ENCODE measurements at regions not wholly inside any gene's neighbourhood (a gene's known extent, or its start where the extent isn't known, plus 50 kb on each side); places are given as distances from the start of the nearest gene placed in this dataset.
"Not testable (repeated sequence)": the region's sequence is repeated elsewhere in the genome, so short reads cannot be mapped to it uniquely, and the experiment has no call there.

DNA sequence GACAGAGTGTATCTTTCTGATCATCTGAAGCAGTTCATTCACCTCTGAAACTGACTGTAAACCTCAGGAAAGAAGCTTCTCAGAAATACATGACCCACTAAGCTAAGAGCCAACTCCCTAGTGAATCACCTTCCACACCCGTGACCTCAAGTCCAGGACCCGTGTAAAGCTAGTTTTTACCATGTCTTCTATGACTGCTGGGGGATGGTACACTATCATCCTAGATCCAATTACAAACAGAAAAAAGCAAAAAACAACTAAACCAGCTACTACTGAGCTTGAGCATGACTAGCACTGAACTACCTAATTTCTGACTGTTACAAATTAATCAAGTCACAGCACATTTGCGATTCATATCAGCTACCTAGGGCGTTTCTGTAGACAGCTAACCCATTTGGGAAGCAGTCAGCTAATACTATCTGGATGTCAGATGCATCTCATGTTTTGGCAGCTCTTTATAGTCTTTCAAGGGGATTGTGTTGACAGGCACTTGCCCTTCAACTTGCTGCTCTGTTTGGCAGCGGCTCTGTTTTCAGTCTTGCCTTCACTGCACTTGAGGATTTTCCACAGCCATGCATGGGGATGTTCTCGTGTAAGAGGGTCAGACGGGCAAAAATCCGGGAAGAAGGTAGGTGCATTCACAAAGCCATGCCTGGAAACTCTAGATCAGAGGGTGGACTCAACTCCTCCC lies 350.3 kb downstream of the ANAPC1 start:
- not testable (repeated sequence) for DNase-seq (ENCODE audit: low read depth)

DNA sequence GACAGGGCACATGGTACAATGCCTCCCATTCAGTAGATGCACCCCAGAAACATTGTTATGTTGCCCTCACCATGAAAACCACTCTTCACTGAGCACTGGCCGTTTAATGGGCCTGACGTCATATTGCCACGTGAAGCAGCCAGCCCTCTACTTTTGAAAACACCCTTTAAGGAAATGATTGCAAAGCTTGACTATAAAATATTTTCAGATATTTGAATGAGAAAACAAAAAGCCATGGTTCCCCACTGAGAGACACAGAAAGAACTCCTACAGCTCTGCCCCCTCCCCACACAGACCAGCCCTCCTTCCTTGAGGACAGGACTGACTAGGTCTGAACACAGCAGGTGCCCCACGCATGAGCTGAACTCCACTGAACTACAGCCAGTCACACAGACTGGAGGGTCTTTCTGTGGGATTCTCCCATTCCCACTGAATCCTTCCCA lies 349.1 kb downstream of the ANAPC1 start:
- no peak for DNase-seq (ENCODE audit: low read depth)

- no peak for DNase-seq (ENCODE audit: low read depth)
Observed at GRCh38 chr2:111535404-111535803, 348.6 kb downstream of the ANAPC1 start.

- no peak for DNase-seq (ENCODE audit: low read depth)
Observed at GRCh38 chr2:111537078-111537655, 346.8 kb downstream of the ANAPC1 start.

DNA sequence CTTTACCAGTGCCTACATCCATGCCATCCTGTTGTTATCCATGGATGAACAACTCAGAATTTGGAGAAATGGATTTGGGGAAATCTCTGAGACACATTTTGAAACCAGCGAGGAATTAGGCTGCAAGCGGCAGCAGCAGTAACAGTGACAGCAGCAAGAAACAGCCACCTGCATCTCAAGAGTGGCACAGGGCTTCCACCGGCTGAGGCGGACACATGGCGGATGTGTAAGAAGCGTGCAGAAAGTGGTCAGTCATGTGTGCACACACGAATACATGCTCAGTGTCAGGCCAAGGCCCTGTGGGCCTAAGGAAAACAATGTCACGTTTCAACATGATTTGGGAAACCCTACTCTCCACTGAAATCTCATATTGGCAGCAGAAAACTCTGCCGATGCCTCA lies 344.0 kb downstream of the ANAPC1 start:
- DNase-seq (ENCODE audit: low read depth), result not testable (repeated sequence)

- DNase-seq (ENCODE audit: low read depth), result not testable (repeated sequence)
Observed at GRCh38 chr2:111542120-111542774, 341.7 kb downstream of the ANAPC1 start.

- not testable (repeated sequence) for DNase-seq (ENCODE audit: low read depth)
Observed at GRCh38 chr2:111544006-111544405, 340.0 kb downstream of the ANAPC1 start.

- not testable (repeated sequence) for DNase-seq (ENCODE audit: low read depth)
Observed at GRCh38 chr2:111545723-111546431, 338.1 kb downstream of the ANAPC1 start.

DNA sequence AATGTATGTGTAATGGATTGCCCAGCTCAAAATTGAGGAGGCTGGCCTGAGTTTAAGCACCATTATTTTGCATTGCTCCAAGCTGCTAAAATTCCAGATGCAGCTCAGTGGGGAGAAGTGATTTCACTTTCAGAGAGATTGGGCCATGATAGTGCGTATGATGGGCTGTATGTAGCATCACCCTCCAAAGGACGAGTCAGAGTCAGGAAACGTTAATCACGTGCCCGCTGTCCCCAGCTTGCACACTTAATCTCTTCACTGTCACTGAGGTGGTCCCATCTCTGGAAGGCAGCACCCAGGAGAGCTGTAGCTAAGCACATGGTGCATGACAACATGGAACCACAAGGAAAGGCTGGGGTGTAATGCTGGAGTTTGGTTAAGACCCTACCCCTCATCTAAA lies 337.4 kb downstream of the ANAPC1 start:
- not testable (repeated sequence) for DNase-seq (ENCODE audit: low read depth)

DNA sequence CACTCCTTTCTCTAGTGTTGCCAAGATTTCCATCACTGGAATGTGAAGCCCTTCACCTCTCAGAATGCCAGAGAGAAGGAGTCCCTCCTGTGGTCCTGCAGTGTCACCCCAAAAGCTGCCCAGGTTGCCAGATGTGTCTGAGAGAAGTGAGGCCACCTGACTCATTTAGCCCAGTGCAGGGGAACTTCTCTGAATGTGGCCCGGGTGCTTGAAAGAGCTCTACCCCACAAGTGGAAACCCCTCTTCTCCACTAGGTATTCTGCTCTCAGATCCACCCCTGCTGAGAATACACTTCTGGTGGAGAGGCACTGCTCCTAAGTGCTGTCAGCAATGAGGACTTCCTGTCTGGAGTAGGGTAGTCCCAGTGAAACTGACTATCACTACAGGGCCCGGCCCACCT lies 334.8 kb downstream of the ANAPC1 start:
- DNase-seq (ENCODE audit: low read depth), result not testable (repeated sequence)

DNA sequence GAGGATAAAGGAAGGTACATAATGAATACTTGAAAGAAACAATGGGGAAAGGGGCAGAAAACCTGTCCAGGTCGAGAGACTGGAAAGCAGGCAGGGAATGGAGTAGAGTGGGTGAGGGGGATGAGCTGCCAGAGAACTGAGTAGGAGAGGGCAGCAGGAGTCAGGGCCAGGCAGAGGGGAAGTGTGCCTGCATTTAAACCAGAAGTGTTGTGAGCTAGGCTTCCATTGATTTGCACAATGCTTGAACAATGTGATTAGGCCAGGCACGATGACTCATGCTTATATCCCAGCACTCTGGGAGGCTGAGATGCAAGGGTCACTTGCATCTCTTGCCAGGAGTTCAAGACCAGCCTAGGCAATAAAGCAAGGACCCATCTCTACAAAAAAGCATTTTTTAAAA lies 332.6 kb downstream of the ANAPC1 start:
- not testable (repeated sequence) for DNase-seq (ENCODE audit: low read depth)

- DNase-seq (ENCODE audit: low read depth), result not testable (repeated sequence)
Observed at GRCh38 chr2:111552625-111553024, 331.4 kb downstream of the ANAPC1 start.

- not testable (repeated sequence) for DNase-seq (ENCODE audit: low read depth)
Observed at GRCh38 chr2:111559301-111559700, 324.7 kb downstream of the ANAPC1 start.

DNA sequence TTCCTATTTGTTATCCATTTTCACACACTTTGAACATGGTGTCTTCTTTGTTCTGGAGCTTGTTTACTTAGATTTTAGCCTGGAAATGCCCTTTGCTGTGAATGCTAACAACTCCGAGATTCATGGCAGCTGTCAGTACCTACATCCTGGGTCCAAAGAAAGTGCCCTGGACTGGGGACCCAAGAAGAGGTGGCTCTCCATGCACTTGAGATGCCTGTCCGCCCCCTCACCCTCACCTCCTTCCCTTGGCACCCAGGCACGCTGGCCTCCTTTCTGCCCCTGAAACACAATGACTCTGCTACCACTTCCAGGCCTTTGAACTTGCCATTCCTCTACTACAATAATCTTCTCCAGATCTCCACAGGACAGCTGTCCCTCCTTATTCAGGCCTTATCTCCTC lies 324.2 kb downstream of the ANAPC1 start:
- not testable (repeated sequence) for DNase-seq (ENCODE audit: low read depth)

GRCh38 chr2:111566068-111566467 lies 317.9 kb downstream of the ANAPC1 start:
- DNase-seq (ENCODE audit: low read depth), result not testable (repeated sequence)

DNA sequence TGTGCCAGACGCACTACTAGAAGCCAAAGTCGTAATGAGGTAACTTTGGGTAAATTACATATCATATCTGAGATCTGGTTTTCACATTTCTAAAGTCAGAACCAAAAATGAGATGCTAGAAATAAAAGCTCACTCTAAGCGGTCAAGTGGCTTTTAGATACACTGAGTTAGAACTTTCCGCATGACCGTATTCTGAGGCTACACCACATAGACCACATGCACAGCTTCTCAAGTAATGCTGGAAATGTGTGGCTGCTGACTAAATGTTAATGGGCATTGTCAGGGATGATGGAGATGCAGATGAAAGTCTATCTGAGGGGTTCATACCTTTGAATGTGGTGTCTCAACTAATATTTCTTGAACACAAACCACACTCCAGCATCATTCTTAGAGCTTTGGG lies 316.8 kb downstream of the ANAPC1 start:
- DNase-seq (ENCODE audit: low read depth), result not testable (repeated sequence)

GRCh38 chr2:111569356-111570199 lies 314.4 kb downstream of the ANAPC1 start:
- not testable (repeated sequence) for DNase-seq (ENCODE audit: low read depth)

DNA sequence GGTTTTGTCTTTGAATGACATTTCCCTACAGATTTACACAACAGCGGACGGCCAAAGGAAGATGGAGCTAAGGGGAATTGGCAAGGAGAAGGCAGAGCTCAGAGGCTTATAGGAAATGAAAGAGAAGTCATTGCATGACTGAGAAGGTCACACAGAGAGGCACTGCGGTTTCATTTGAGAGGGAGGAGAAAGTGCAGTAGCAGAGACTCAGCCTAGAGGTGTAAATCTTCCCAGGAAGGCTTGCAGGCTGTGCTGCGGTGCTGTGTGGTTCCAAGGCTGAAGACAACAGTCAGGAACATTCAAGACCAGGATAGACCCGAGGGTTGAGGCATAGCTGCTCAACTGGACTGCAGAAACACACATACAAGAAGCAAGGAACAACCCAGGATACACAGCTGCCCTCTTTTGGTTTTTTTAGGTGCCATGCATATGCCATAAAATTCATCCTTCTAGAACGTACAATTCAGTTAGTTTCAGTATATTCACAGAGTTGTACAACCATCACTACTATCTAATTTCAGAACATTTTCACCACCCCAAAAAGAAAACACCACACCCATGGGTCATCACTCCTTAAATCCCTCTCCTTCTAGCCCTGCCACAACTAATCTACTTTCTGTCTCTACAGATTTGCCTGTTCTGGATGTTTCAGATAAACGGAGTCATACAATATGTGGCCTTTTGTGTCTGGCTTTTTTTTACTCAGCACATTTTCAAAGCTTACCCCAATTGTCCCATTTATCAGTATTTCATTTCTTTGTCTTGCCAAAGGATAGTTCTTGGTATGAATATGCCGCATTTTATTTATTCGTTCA lies 313.5 kb downstream of the ANAPC1 start:
- DNase-seq (ENCODE audit: low read depth), result not testable (repeated sequence)

GRCh38 chr2:111574803-111575202 lies 309.2 kb downstream of the ANAPC1 start:
- DNase-seq (ENCODE audit: low read depth), result not testable (repeated sequence)

DNA sequence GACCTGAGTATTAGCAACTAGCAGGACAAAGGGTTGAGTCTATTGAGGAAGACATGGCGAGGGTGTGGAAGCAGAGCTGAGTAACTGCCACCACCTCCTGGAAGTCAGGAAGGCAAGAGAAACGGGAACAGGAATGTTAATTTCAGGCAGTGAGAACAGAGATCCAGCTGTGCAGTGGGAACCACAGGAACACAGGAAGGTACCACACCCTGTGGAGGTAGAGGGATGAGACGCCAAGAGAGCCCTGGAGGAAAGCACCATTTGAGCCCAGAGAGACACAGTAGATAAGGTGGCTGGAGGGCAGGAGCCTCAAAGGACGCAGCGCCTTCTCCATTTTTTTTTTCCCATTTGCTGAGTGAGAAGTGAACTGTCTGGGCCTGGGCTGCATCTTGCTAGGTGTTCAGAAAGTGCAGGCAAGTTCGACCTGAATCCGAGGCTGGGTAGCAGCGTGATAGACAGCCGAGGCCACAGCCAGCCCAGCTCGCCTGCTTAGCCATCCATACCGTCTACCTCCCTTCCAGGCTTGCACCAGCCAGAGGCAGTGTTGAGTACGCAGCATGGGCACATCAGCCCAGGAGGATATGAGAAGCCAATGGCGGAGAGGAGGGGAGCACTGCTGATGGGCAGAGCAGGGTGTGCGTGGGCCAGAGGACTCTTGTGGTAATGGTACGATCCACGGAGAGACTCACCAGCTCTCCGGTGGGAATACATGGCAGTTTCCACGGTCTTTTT lies 306.7 kb downstream of the ANAPC1 start:
- not testable (repeated sequence) for DNase-seq (ENCODE audit: low read depth)
